GM12864 (cell line): ENCODE measurements at regions not wholly inside any gene's neighbourhood (a gene's known extent, or its start where the extent isn't known, plus 50 kb on each side); places are given as distances from the start of the nearest gene placed in this dataset.
"Not testable (repeated sequence)": the region's sequence is repeated elsewhere in the genome, so short reads cannot be mapped to it uniquely, and the experiment has no call there.

Experiments
- DNase-seq: peaks from one replicate; pipeline ENCODE4 v3.0.0-alpha.2; 2011; ENCODE audit warnings: low read depth
- H3K4me3 ChIP-seq: 2 replicates; pipeline ENCODE4 v1.5.1; 2011; ENCODE audit warnings: mild to moderate bottlenecking, low read depth, low read length, control low read depth
- CTCF ChIP-seq: IDR thresholded peaks from 2 replicates; pipeline ENCODE4 v1.5.1; 2011; ENCODE audit warnings: low read depth, mild to moderate bottlenecking, moderate library complexity, low read length, control low read depth, inconsistent platforms; ENCODE audit errors: missing control alignments

GRCh38 chr18:35890323-35890722, 82.2 kb upstream of the RMP24 start:
- DNase-seq = no peak
- no peak for TF ChIP-seq CTCF
- no peak overlapping the region for H3K4me3 ChIP-seq

GRCh38 chr18:35892118-35892517, 80.4 kb upstream of the RMP24 start:
- no peak overlapping the region for H3K4me3 ChIP-seq
- TF ChIP-seq CTCF = no peak
- DNase-seq = no peak

GRCh38 chr18:35897481-35897880, 75.0 kb upstream of the RMP24 start:
- DNase-seq, H3K4me3 ChIP-seq: not testable (repeated sequence)

- H3K4me3 ChIP-seq = no peak overlapping the region
- DNase-seq = no peak
- no peak for TF ChIP-seq CTCF
Measured at GRCh38 chr18:35904389-35905037, 68.0 kb upstream of the RMP24 start.

GRCh38 chr18:35905436-35905835, 67.0 kb upstream of the RMP24 start:
- H3K4me3 ChIP-seq = no peak overlapping the region
- TF ChIP-seq CTCF = no peak
- DNase-seq = no peak

GRCh38 chr18:35906291-35906690, 66.2 kb upstream of the RMP24 start:
- DNase-seq = not testable (repeated sequence)

GRCh38 chr18:35910327-35910726, 62.2 kb upstream of the RMP24 start:
- TF ChIP-seq CTCF = no peak
- no peak overlapping the region for H3K4me3 ChIP-seq
- no peak for DNase-seq

More at GRCh38 chr18:35906291-35906690, 66.2 kb upstream of the RMP24 start:
- H3K4me3 ChIP-seq = not testable (repeated sequence)

- no peak for TF ChIP-seq CTCF
- no peak overlapping the region for H3K4me3 ChIP-seq
- no peak for DNase-seq
Measured at GRCh38 chr18:35912332-35912731, 60.1 kb upstream of the RMP24 start.
